ENCODE measurements at regions not wholly inside any gene's neighbourhood (a gene's known extent, or its start where the extent isn't known, plus 50 kb on each side); places are given as distances from the start of the nearest gene placed in this dataset.

- no peak for TF ChIP-seq CTCF (conservative IDR thresholded peaks at IDR 0.05 in 1 of 2, IDR thresholded peaks at IDR 0.05 in 1 of 2; ENCODE audit: extremely low read depth in 1 of 2, insufficient read depth in 1 of 2, low read depth in 1 of 2, low read length in 2 of 2)
- no peak for TF ChIP-seq EZH2 (IDR thresholded peaks at IDR 0.05; ENCODE audit: borderline replicate concordance, low read length)
These were observed 664.6 kb downstream of the NCAM2 start for GRCh38 chr21:21662776-21663175.

All from mammary epithelial cell (primary cell).